Neuronal stem cell (in vitro differentiated cells): ENCODE measurements at regions not wholly inside any gene's neighbourhood (a gene's known extent, or its start where the extent isn't known, plus 50 kb on each side); places are given as distances from the start of the nearest gene placed in this dataset.

Experiments used
- DNase-seq: peaks from one replicate; pipeline ENCODE4 v3.0.0-alpha.2; 2013; ENCODE audit warnings: low spot score
- H2AFZ ChIP-seq: one replicate; pipeline ENCODE4 v1.6.1; 2013; ENCODE audit warnings: mild to moderate bottlenecking, low read length, inconsistent platforms
- H2AK5ac ChIP-seq: 2 replicates; pipeline ENCODE4 v1.6.1; 2013; ENCODE audit warnings: low read depth, mild to moderate bottlenecking, inconsistent platforms, low read length, moderate library complexity, mixed read lengths
- H2BK120ac ChIP-seq: 2 replicates; pipeline ENCODE4 v1.6.1; 2013; ENCODE audit warnings: low read depth, mild to moderate bottlenecking, inconsistent platforms, low read length, moderate library complexity, mixed read lengths
- H2BK12ac ChIP-seq: one replicate; pipeline ENCODE4 v1.6.1; 2013; ENCODE audit warnings: low read length, inconsistent platforms
- H2BK15ac ChIP-seq: 2 replicates; pipeline ENCODE4 v1.6.1; 2013; ENCODE audit warnings: mild to moderate bottlenecking, low read length, inconsistent platforms, mixed read lengths
- H2BK5ac ChIP-seq: one replicate; pipeline ENCODE4 v1.6.1; 2013; ENCODE audit warnings: inconsistent platforms, mild to moderate bottlenecking, low read length, moderate library complexity
- H3K14ac ChIP-seq: one replicate; pipeline ENCODE4 v1.6.1; 2013; ENCODE audit warnings: low read length, inconsistent platforms
- H3K18ac ChIP-seq: 2 replicates; pipeline ENCODE4 v1.6.1; 2013; ENCODE audit warnings: low read length, inconsistent platforms
- H3K23ac ChIP-seq: 2 replicates; pipeline ENCODE4 v1.6.1; 2013; ENCODE audit warnings: low read depth, mild to moderate bottlenecking, mixed read lengths, low read length, inconsistent platforms; ENCODE audit not compliant: poor library complexity
- H3K27ac ChIP-seq: replicated peaks from 3 replicates; pipeline ENCODE4 v1.5.1; 2013; ENCODE audit warnings: low read length, inconsistent platforms
- H3K27me3 ChIP-seq, 3 experiments: 2 replicates each; pipeline ENCODE4 v1.6.1; 2013; ENCODE audit warnings: low read length in 3 of 3, mild to moderate bottlenecking in 2 of 3, inconsistent platforms in 1 of 3, low read depth in 1 of 3, mixed read lengths in 1 of 3, moderate library complexity in 1 of 3; ENCODE audit not compliant: control insufficient read depth in 3 of 3, insufficient read depth in 3 of 3
- H3K36me3 ChIP-seq, 2 donors: replicated peaks in 1 of 2; 2 replicates each; pipeline ENCODE4 v1.6.1; 2013; ENCODE audit warnings: low read length in 2 of 2; ENCODE audit not compliant: control insufficient read depth in 2 of 2, insufficient read depth in 2 of 2
- H3K4ac ChIP-seq: 2 replicates; pipeline ENCODE4 v1.6.1; 2013; ENCODE audit warnings: inconsistent platforms, mild to moderate bottlenecking, low read length, moderate library complexity
- H3K4me1 ChIP-seq, 2 donors: 1 replicate in 1 of 2; 2 replicates in 1 of 2; pipeline ENCODE4 v1.6.1; 2013; ENCODE audit warnings: low read length in 2 of 2, low read depth in 1 of 2; ENCODE audit not compliant: control insufficient read depth in 2 of 2, insufficient read depth in 1 of 2
- H3K4me2 ChIP-seq: one replicate; pipeline ENCODE4 v1.6.1; 2013; ENCODE audit warnings: mild to moderate bottlenecking, low read length, inconsistent platforms; ENCODE audit not compliant: insufficient read depth, poor library complexity, severe bottlenecking
- H3K4me3 ChIP-seq, 2 donors: 2 replicates each; pipeline ENCODE4 v1.5.1; 2013; ENCODE audit warnings: low read length in 2 of 2, mild to moderate bottlenecking in 2 of 2, inconsistent platforms in 1 of 2, moderate library complexity in 1 of 2
- H3K79me1 ChIP-seq: one replicate; pipeline ENCODE4 v1.6.1; 2013; ENCODE audit warnings: low read depth, mild to moderate bottlenecking, inconsistent platforms, low read length, moderate library complexity
- H3K9ac ChIP-seq: one replicate; pipeline ENCODE4 v1.6.1; 2013; ENCODE audit warnings: mild to moderate bottlenecking, low read depth, low read length, inconsistent platforms; ENCODE audit not compliant: poor library complexity
- H3K9me3 ChIP-seq, 2 donors: replicated peaks in 1 of 2; 2 replicates each; pipeline versions ENCODE3 to v1.6.1; 2013; ENCODE audit warnings: low read length in 2 of 2, mild to moderate bottlenecking in 2 of 2, inconsistent platforms in 1 of 2, low read depth in 1 of 2, mixed read lengths in 1 of 2, moderate library complexity in 1 of 2; ENCODE audit not compliant: control insufficient read depth in 2 of 2, insufficient read depth in 1 of 2
- H4K8ac ChIP-seq: one replicate; pipeline ENCODE4 v1.6.1; 2013; ENCODE audit warnings: low read depth, mild to moderate bottlenecking, inconsistent platforms, low read length, moderate library complexity
- H4K91ac ChIP-seq: one replicate; pipeline ENCODE4 v1.6.1; 2013; ENCODE audit warnings: low read length, low read depth, mild to moderate bottlenecking, inconsistent platforms; ENCODE audit not compliant: poor library complexity
- WGBS, 2 donors: extraction: QIAGEN DNeasy Blood & Tissue Kit; methylation state at CpG; one replicate each; pipeline ENCODE4 v1.1.7; 2013; ENCODE audit warnings: missing lambda C conversion rate in 2 of 2, mixed read lengths in 1 of 2; ENCODE audit not compliant: insufficient read length in 2 of 2, insufficient replicate concordance in 1 of 2; ENCODE audit errors: extremely low coverage in 2 of 2; 5-methylcytosine and 5-hydroxymethylcytosine counted together

DNA sequence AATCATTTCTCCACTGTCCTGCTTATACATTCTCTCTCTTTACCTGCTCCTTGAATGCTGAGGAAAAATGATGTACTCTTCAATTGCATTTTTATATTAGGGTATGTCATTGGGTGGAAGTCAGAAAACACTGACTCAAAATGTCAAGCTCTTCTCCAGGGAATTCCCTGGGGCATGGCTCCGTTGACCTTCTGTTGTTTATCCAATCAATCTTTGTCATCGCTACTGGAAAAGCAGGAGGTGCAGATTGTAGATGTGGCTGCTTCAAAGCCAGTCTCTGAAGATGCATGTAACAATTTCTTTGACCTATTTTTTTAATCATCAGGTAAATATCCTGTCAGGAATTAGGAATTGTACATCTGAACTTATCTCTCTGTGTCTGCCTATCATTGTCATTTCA lies 63.9 kb upstream of the TENT5A start:
- WGBS, 2 donors, result no CpG with 5 or more reads among the region's 2 CpGs
- Histone ChIP-seq H4K91ac (no peak overlapping the region), H3K18ac (no peak overlapping the region), H4K8ac (no peak overlapping the region), H3K4me3 (no peak overlapping the region), H3K9me3 (no peaks in the 10 kb centered on the region), H2AK5ac (no peak overlapping the region), H2BK120ac (no peak overlapping the region), H3K14ac (no peak overlapping the region), H3K79me1 (no peaks in the 10 kb centered on the region), H3K27me3 (no peaks in the 10 kb centered on the region), H3K4ac (no peak overlapping the region), H3K9ac (no peak overlapping the region), H2AFZ (no peak overlapping the region), H3K4me2 (no peak overlapping the region), H3K27ac (no peak overlapping the region), H3K36me3 (no peaks in the 10 kb centered on the region), H3K4me1 (no peaks in the 10 kb centered on the region), H2BK5ac (no peak overlapping the region), H2BK15ac (no peak overlapping the region), H2BK12ac (no peak overlapping the region), H3K23ac (no peak overlapping the region)
- no peak for DNase-seq

DNA sequence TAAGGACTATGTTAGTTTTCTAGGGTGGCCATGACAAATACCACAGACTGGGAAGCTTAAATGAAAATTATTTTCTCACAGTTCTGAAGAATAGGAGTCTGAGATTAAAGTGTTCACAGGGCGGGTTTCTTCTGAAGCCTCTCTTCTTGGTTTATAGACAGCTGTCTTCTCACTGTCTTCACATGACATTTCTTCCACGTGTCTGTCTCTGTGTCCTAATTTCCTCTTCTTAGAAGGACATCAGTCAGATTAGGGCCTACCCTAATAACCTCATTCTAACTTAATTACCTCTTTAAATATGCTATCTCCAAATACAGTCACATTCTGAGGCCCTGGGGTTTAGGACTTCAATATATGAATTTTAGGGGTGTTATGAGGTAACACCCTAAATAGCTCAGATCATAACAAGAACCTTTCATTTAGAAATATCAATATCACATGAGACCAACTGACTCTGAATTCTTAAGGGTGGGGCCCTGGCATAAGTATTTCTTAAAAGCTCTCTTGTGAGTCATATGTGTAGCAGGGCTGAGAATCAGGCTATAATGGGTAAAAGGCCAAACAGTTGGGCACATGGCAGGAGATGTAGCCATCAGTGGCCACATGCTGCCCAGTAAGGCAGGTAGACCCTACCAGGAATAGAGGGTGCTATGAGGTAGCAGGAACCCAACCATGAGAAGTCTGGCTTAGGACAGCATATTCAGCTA lies 62.0 kb upstream of the TENT5A start:
- H4K91ac ChIP-seq, result no peak overlapping the region

GRCh38 chr6:81813305-81813704 lies 60.8 kb upstream of the TENT5A start:
- H3K36me3 ChIP-seq, result no peaks in the 10 kb centered on the region
- H4K91ac ChIP-seq, result no peak overlapping the region
- no peak overlapping the region for H3K4me2 ChIP-seq
- no peak overlapping the region for H3K23ac ChIP-seq
- H3K79me1 ChIP-seq, result no peaks in the 10 kb centered on the region
- H2AK5ac ChIP-seq, result no peak overlapping the region
- H2BK15ac ChIP-seq, result no peak overlapping the region
- no peak overlapping the region for H2BK120ac ChIP-seq
- H2AFZ ChIP-seq, result no peak overlapping the region
- H3K4ac ChIP-seq, result no peak overlapping the region
- no peak overlapping the region for H3K27ac ChIP-seq
- H2BK5ac ChIP-seq, result no peak overlapping the region
- no peak overlapping the region for H2BK12ac ChIP-seq
- H3K9ac ChIP-seq, result no peak overlapping the region
- H3K9me3 ChIP-seq, result no peaks in the 10 kb centered on the region
- H3K27me3 ChIP-seq, result no peaks in the 10 kb centered on the region
- H3K18ac ChIP-seq, result no peak overlapping the region
- H3K4me3 ChIP-seq, result no peak overlapping the region
- no peak overlapping the region for H3K14ac ChIP-seq
- no peak overlapping the region for H4K8ac ChIP-seq
- no peaks in the 10 kb centered on the region for H3K4me1 ChIP-seq
- no peak for DNase-seq

More for the DNA sequence above, 62.0 kb upstream of the TENT5A start:
- Histone ChIP-seq H4K8ac (no peak overlapping the region), H3K27ac (no peak overlapping the region), H2BK120ac (no peak overlapping the region), H3K36me3 (no peaks in the 10 kb centered on the region), H3K9ac (no peak overlapping the region), H3K14ac (no peak overlapping the region), H2BK12ac (no peak overlapping the region), H3K27me3 (no peaks in the 10 kb centered on the region), H3K18ac (no peak overlapping the region), H2AK5ac (no peak overlapping the region), H3K9me3 (no peaks in the 10 kb centered on the region), H3K79me1 (no peaks in the 10 kb centered on the region), H3K4me2 (no peak overlapping the region), H3K4ac (no peak overlapping the region), H2BK15ac (no peak overlapping the region), H3K4me3 (no peak overlapping the region), H3K4me1 (no peaks in the 10 kb centered on the region), H3K23ac (no peak overlapping the region), H2BK5ac (no peak overlapping the region), H2AFZ (no peak overlapping the region)
- no peak for DNase-seq
- no CpG with 5 or more reads among the region's 2 CpGs for WGBS, 2 donors

- H2BK120ac ChIP-seq, result no peak overlapping the region
- WGBS, 2 donors, result no CpG with 5 or more reads among the region's 4 CpGs
- H4K8ac ChIP-seq, result no peak overlapping the region
- H2BK15ac ChIP-seq, result no peak overlapping the region
- H3K9ac ChIP-seq, result no peak overlapping the region
- H2AK5ac ChIP-seq, result no peak overlapping the region
- no peaks in the 10 kb centered on the region for H3K4me1 ChIP-seq
- no peak overlapping the region for H3K14ac ChIP-seq
- no peaks in the 10 kb centered on the region for H3K36me3 ChIP-seq
- H3K79me1 ChIP-seq, result no peaks in the 10 kb centered on the region
- no peak overlapping the region for H3K27ac ChIP-seq
- no peak overlapping the region for H2BK5ac ChIP-seq
- no peak overlapping the region for H3K4me2 ChIP-seq
- H3K23ac ChIP-seq, result no peak overlapping the region
- H4K91ac ChIP-seq, result no peak overlapping the region
- H3K4ac ChIP-seq, result no peak overlapping the region
- H3K27me3 ChIP-seq, result no peaks in the 10 kb centered on the region
- no peak overlapping the region for H2BK12ac ChIP-seq
- no peak overlapping the region for H3K18ac ChIP-seq
- H2AFZ ChIP-seq, result no peak overlapping the region
- no peak overlapping the region for H3K4me3 ChIP-seq
- H3K9me3 ChIP-seq, result no peaks in the 10 kb centered on the region
- DNase-seq, result no peak
These were observed 59.9 kb upstream of the TENT5A start for GRCh38 chr6:81812401-81812800.
